ENCODE measurements at regions not wholly inside any gene's neighbourhood (a gene's known extent, or its start where the extent isn't known, plus 50 kb on each side); places are given as distances from the start of the nearest gene placed in this dataset.

GRCh38 chr2:240277073-240277806 is 136.8 kb upstream of the OTOS start:
- Histone ChIP-seq H2AK9ac (replicated peaks; ENCODE audit: low read depth, low read length, poor library complexity) (no peak overlapping the region), H2AFZ (replicated peaks; ENCODE audit: low read length, poor library complexity) (peak overlapping the region; percentile 34)
- peak; percentile 68 for ATAC-seq (ENCODE audit: low read depth)

More at GRCh38 chr2:240277073-240277806, 136.8 kb upstream of the OTOS start:
- Histone ChIP-seq H3K4me2 (ENCODE audit: low read depth, low read length) (no peak overlapping the region), H2BK20ac (ENCODE audit: low read depth, low read length) (peak overlapping the region; percentile 29; the same call in 1 of the 2 replicates), H3K27me3 (ENCODE audit: control insufficient read depth, insufficient read depth, low read length) (peaks cover 13% of the 10 kb centered on the region), H3K4me1 (ENCODE audit: control insufficient read depth, insufficient read depth, low read length) (peaks cover 11% of the 10 kb centered on the region), H3K18ac (ENCODE audit: low read depth, low read length) (no peak overlapping the region), H3K4me3 (ENCODE audit: insufficient read depth, low read depth, low read length) (no peak overlapping the region), H3K9me3 (ENCODE audit: control insufficient read depth, insufficient read depth, low read length) (peaks cover 8% of the 10 kb centered on the region; the same call in 1 of the 2 replicates), H4K20me1 (ENCODE audit: insufficient read depth, low read length) (no peaks in the 10 kb centered on the region), H4K8ac (ENCODE audit: low read depth in 2 of 2, low read length in 2 of 2) (no peak overlapping the region), H3K9me1 (ENCODE audit: insufficient read depth, low read length) (peaks cover 15% of the 10 kb centered on the region), H3K36me3 (ENCODE audit: control insufficient read depth, insufficient read depth, low read length) (no peaks in the 10 kb centered on the region), H4K5ac (ENCODE audit: low read depth, low read length) (no peak overlapping the region), H3K14ac (replicated peaks; ENCODE audit: low read depth, low read length) (0 out of 2 replicates have a peak overlapping the region, but pooled peaks have one; percentile 35), H2AK5ac (ENCODE audit: low read depth, low read length) (peak overlapping the region; percentile 59; the same call in 1 of the 2 replicates), H2BK5ac (ENCODE audit: low read depth, low read length, poor library complexity, severe bottlenecking) (no peak overlapping the region), H3K4ac (ENCODE audit: low read depth, low read length) (peak overlapping the region; percentile 55), H3K79me1 (ENCODE audit: low read depth in 1 of 2, low read length in 2 of 2) (no peaks in the 10 kb centered on the region), H3K56ac (ENCODE audit: extremely low read depth, insufficient read depth, low read length) (no peak overlapping the region), H3K23ac (ENCODE audit: low read depth, low read length) (no peak overlapping the region), H3K27ac (ENCODE audit: insufficient read depth, low read length) (no peak overlapping the region), H3K9ac (ENCODE audit: low read depth, low read length) (no peak overlapping the region), H2BK15ac (ENCODE audit: low read depth, low read length) (peak overlapping the region; percentile 52; the same call in 1 of the 3 replicates), H4K91ac (ENCODE audit: insufficient read depth, low read depth, low read length) (0 out of 2 replicates have a peak overlapping the region, but pooled peaks have one; percentile 4), H2BK120ac (ENCODE audit: low read depth, low read length) (peak overlapping the region; percentile 32; the same call in 1 of the 2 replicates)
- ChIA-PET CTCF (no interaction called here), POLR2A (ENCODE audit: unreplicated experiment) (no interaction called here)
- in situ Hi-C loops (cut with MboI; ENCODE audit: low sequenced_read_pairs) (no loop called here), intact Hi-C loops (cut with micrococcal nuclease) (no loop called here), dilution Hi-C loops (cut with HindIII; ENCODE audit: low sequenced_read_pairs, unreplicated experiment) (no loop called here)
- DNase-seq, result peak; percentile 75
- WGBS, 2 experiments (ENCODE audit: extremely low coverage in 2 of 2, insufficient read length in 1 of 2), result 100% methylated on average over 2 of the region's 8 CpGs; no CpG with 5 or more reads in 1 of the 2 experiments
- no TSS peak for BruUV-seq (replicated peaks)
- TF ChIP-seq CEBPB (IDR thresholded peaks at IDR 0.05; ENCODE audit: low read depth, low read length) (peak; percentile 49), POLR2A (IDR thresholded peaks at IDR 0.05; ENCODE audit: low read depth, low read length) (no peak), FOS (IDR thresholded peaks at IDR 0.05; ENCODE audit: low read depth, low read length) (no peak), RFX5 (IDR thresholded peaks at IDR 0.05; ENCODE audit: low read depth, low read length) (no peak)

All from IMR-90 (cell line).